ENCODE measurements at regions not wholly inside any gene's neighbourhood (a gene's known extent, or its start where the extent isn't known, plus 50 kb on each side); places are given as distances from the start of the nearest gene placed in this dataset.

GRCh38 chr21:41061701-41062100 lies 106.3 kb upstream of the BACE2 start:
- in situ Hi-C loops (cut with HindIII; ENCODE audit: low pct_unique_long_range_greater_than_20kb, low sequenced_read_pairs) = no loop called here
- no peak for DNase-seq (ENCODE audit: low read depth in 1 of 2, low spot score in 1 of 2)
- no peak for TF ChIP-seq JUND (IDR thresholded peaks at IDR 0.05; ENCODE audit: low read depth)

- in situ Hi-C loops (cut with HindIII; ENCODE audit: low pct_unique_long_range_greater_than_20kb, low sequenced_read_pairs) = no loop called here
- no peak for DNase-seq (ENCODE audit: low read depth in 1 of 2, low spot score in 1 of 2)
- TF ChIP-seq JUND (IDR thresholded peaks at IDR 0.05; ENCODE audit: low read depth) = no peak
These were observed 103.6 kb upstream of the BACE2 start for GRCh38 chr21:41064334-41064791.

GRCh38 chr21:41064951-41065350 lies 103.0 kb upstream of the BACE2 start:
- no peak for DNase-seq (ENCODE audit: low read depth in 1 of 2, low spot score in 1 of 2)
- no peak for TF ChIP-seq JUND (IDR thresholded peaks at IDR 0.05; ENCODE audit: low read depth)
- in situ Hi-C loops (cut with HindIII; ENCODE audit: low pct_unique_long_range_greater_than_20kb, low sequenced_read_pairs) = no loop called here

DNA sequence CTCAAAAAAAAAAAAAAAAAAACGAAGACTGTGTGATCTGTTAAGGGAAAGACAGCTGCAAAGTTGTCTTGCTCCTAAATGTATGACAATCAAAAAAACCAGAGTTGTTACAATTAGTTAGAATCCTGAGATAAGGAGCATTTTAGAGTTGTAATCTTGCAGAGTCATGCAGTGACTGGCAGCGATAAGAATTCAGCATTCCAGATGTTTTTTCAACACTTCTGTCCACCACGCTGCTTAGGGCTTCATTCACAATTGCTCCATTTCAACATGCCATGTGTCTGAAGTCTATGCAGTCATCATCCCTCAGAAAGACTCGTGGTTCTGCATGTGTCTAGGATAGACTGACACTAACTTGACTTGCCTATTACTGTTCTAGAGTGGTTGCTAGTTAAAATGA lies 102.4 kb upstream of the BACE2 start:
- DNase-seq (ENCODE audit: low read depth in 1 of 2, low spot score in 1 of 2) = no peak
- TF ChIP-seq JUND (IDR thresholded peaks at IDR 0.05; ENCODE audit: low read depth) = no peak
- in situ Hi-C loops (cut with HindIII; ENCODE audit: low pct_unique_long_range_greater_than_20kb, low sequenced_read_pairs) = no loop called here

GRCh38 chr21:41066086-41066938 lies 101.6 kb upstream of the BACE2 start:
- TF ChIP-seq JUND (IDR thresholded peaks at IDR 0.05; ENCODE audit: low read depth) = no peak
- in situ Hi-C loops (cut with HindIII; ENCODE audit: low pct_unique_long_range_greater_than_20kb, low sequenced_read_pairs) = no loop called here
- no peak for DNase-seq (ENCODE audit: low read depth in 1 of 2, low spot score in 1 of 2)

GRCh38 chr21:41067709-41068108 lies 100.3 kb upstream of the BACE2 start:
- DNase-seq (ENCODE audit: low read depth in 1 of 2, low spot score in 1 of 2) = no peak
- in situ Hi-C loops (cut with HindIII; ENCODE audit: low pct_unique_long_range_greater_than_20kb, low sequenced_read_pairs) = no loop called here
- no peak for TF ChIP-seq JUND (IDR thresholded peaks at IDR 0.05; ENCODE audit: low read depth)

DNA sequence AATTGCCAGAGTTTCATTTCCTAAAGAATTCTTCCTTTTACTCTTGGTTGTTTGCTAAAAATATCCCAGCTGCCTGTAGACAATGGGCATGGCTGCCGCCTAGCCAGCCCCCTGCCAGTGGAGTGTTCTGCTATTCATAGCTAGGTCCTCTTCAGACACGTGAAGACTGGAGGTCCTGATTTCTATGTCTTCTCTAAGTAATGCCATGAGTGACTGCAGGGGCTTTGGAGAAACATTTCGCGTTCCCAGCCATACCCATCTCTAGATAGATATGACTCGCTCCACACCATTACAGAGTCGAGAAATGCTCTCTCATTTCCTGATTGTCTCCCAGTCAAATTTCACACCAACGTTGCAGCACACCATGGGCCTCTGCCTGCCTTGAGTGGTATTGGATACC lies 99.5 kb upstream of the BACE2 start:
- no peak for DNase-seq (ENCODE audit: low read depth in 1 of 2, low spot score in 1 of 2)
- in situ Hi-C loops (cut with HindIII; ENCODE audit: low pct_unique_long_range_greater_than_20kb, low sequenced_read_pairs) = no loop called here
- TF ChIP-seq JUND (IDR thresholded peaks at IDR 0.05; ENCODE audit: low read depth) = no peak

GRCh38 chr21:41068967-41069642 lies 98.9 kb upstream of the BACE2 start:
- in situ Hi-C loops (cut with HindIII; ENCODE audit: low pct_unique_long_range_greater_than_20kb, low sequenced_read_pairs) = no loop called here
- peak; percentile 80 to 90 for DNase-seq (ENCODE audit: low read depth in 1 of 2, low spot score in 1 of 2)
- no peak for TF ChIP-seq JUND (IDR thresholded peaks at IDR 0.05; ENCODE audit: low read depth)

DNA sequence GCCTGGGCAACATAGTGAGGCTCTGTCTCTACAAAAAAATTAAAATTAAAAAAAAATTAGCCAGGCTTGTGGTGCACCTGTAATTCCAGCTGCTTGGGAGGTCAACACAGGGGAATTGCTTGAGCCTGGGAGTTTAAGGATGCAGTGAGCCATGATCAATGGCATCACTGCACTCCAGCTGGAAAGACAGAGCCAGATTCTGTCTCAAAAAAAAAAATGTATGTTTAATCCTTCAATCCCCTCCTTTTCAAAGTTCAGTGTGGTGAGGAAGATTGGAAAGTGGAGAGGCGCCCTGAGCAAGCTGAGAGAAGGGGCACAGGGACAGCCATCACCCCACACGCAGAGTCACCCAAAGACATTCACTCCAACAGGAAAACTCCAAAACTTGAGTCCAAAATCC lies 97.7 kb upstream of the BACE2 start:
- in situ Hi-C loops (cut with HindIII; ENCODE audit: low pct_unique_long_range_greater_than_20kb, low sequenced_read_pairs) = no loop called here
- no peak for TF ChIP-seq JUND (IDR thresholded peaks at IDR 0.05; ENCODE audit: low read depth)
- DNase-seq (ENCODE audit: low read depth in 1 of 2, low spot score in 1 of 2) = no peak

DNA sequence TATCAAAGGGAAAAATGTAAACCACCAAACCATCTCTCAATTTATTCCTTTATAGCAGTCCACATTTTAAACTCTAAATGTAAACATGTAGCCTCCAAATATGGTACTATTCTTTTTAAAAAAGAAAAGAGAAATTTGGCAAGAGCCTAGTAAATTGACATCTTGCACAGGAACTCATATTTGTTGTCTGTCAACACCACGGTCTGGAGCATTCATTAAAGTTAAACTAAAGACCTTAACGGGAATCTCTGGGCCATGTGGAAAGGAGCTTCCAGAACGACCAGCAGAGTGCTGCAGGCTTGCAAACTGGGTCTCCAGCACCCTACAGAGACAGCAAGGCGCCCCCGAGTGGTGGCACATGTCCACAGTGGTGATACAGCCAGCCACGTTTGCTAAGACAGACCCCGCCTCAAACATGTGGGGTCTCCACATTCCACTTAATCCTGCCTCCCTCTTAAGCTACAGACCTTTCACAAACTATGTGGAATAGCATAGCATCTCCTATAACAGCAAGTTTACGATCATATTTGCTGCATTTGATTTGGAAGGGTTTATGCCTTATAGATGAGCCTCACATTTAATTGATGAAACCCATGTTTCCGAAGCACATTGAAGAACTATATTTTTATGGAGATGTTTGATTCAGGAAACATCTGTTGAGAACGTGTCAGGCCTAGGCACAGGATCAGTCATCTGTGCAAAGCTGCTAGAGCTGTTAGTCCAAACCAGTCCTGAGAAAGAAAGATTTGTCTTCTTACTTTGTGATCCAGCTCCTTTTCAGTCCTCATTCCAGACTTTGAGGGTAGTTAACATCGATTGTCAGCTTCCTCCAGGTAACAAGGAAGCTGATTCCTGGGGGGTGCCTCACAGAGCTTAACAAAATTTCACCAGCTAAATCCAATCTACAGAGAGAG lies 96.4 kb upstream of the BACE2 start:
- in situ Hi-C loops (cut with HindIII; ENCODE audit: low pct_unique_long_range_greater_than_20kb, low sequenced_read_pairs) = no loop called here
- no peak for TF ChIP-seq JUND (IDR thresholded peaks at IDR 0.05; ENCODE audit: low read depth)
- DNase-seq (ENCODE audit: low read depth in 1 of 2, low spot score in 1 of 2) = peak in 1 of 2 experiments; percentile 34

DNA sequence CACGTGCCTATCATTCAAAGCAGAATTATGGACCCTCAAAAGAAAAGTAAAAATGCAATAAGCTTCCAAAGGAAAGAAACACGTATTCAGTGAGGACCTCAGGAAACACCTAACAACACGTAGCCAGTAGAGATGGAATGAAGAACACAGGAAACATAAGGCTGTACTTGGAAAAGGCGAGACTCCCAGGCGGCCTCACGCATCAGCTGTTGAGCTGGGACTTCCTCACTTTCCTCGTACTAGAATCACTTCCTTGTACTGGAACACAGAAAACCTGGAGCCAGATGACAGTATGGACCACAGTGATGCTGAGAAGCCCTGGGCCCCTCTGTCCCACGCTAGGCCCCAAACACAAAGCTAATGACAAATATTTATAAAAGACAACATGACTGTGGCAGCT lies 94.4 kb upstream of the BACE2 start:
- in situ Hi-C loops (cut with HindIII; ENCODE audit: low pct_unique_long_range_greater_than_20kb, low sequenced_read_pairs) = no loop called here
- DNase-seq (ENCODE audit: low read depth in 1 of 2, low spot score in 1 of 2) = no peak
- TF ChIP-seq JUND (IDR thresholded peaks at IDR 0.05; ENCODE audit: low read depth) = no peak

GRCh38 chr21:41074396-41075184 lies 93.4 kb upstream of the BACE2 start:
- DNase-seq (ENCODE audit: low read depth in 1 of 2, low spot score in 1 of 2) = no peak
- TF ChIP-seq JUND (IDR thresholded peaks at IDR 0.05; ENCODE audit: low read depth) = no peak
- in situ Hi-C loops (cut with HindIII; ENCODE audit: low pct_unique_long_range_greater_than_20kb, low sequenced_read_pairs) = no loop called here

All from T47D (cell line).